ENCODE measurements at regions not wholly inside any gene's neighbourhood (a gene's known extent, or its start where the extent isn't known, plus 50 kb on each side); places are given as distances from the start of the nearest gene placed in this dataset.

- TF ChIP-seq YY1 (IDR thresholded peaks at IDR 0.05; ENCODE audit: insufficient read depth, insufficient read length) = no peak
- no peak for TF ChIP-seq SUZ12 (IDR thresholded peaks at IDR 0.05; ENCODE audit: extremely low read depth, insufficient read depth, insufficient read length)
These were observed 571.7 kb downstream of the MMUT start for GRCh38 chr6:48891308-48891707.

Measured in NT2/D1 (cell line).